Retinal pigment epithelial cell (primary cell): ENCODE measurements at regions not wholly inside any gene's neighbourhood (a gene's known extent, or its start where the extent isn't known, plus 50 kb on each side); places are given as distances from the start of the nearest gene placed in this dataset.

Source experiments
- DNase-seq: peaks from one replicate; pipeline ENCODE4 v3.0.0-alpha.2; 2010; ENCODE audit warnings: low read depth
- H3K4me3 ChIP-seq: 2 replicates; pipeline ENCODE4 v1.5.1; 2011; ENCODE audit warnings: mild to moderate bottlenecking, low read length, control low read depth, moderate library complexity
- CTCF ChIP-seq: conservative IDR thresholded peaks from 2 replicates; pipeline ENCODE4 v1.5.1; 2011; ENCODE audit warnings: low read depth, low read length, control low read depth, inconsistent platforms

GRCh38 chr3:127452321-127452821, 138.2 kb downstream of the TPRA1 start:
- no peak for TF ChIP-seq CTCF
- H3K4me3 ChIP-seq: no peak overlapping the region
- no peak for DNase-seq

GRCh38 chr3:127451321-127451720, 139.2 kb downstream of the TPRA1 start:
- no peak overlapping the region for H3K4me3 ChIP-seq
- no peak for TF ChIP-seq CTCF
- no peak for DNase-seq

GRCh38 chr3:127450331-127450730, 140.2 kb downstream of the TPRA1 start:
- no peak for TF ChIP-seq CTCF
- DNase-seq: no peak
- no peak overlapping the region for H3K4me3 ChIP-seq

GRCh38 chr3:127449486-127450212, 140.9 kb downstream of the TPRA1 start:
- no peak overlapping the region for H3K4me3 ChIP-seq
- no peak for TF ChIP-seq CTCF
- no peak for DNase-seq

- no peak overlapping the region for H3K4me3 ChIP-seq
- TF ChIP-seq CTCF: no peak
- DNase-seq: no peak
Observed at GRCh38 chr3:127448671-127449070, 141.9 kb downstream of the TPRA1 start.

GRCh38 chr3:127448161-127448561, 142.4 kb downstream of the TPRA1 start:
- DNase-seq: no peak
- no peak for TF ChIP-seq CTCF
- H3K4me3 ChIP-seq: no peak overlapping the region

GRCh38 chr3:127446756-127447155, 143.8 kb downstream of the TPRA1 start:
- H3K4me3 ChIP-seq: no peak overlapping the region
- DNase-seq: no peak
- TF ChIP-seq CTCF: no peak
